HL-60 (cell line): ENCODE measurements at regions not wholly inside any gene's neighbourhood (a gene's known extent, or its start where the extent isn't known, plus 50 kb on each side); places are given as distances from the start of the nearest gene placed in this dataset.

Experiments
- DNase-seq, 2 experiments: peaks; one replicate each; pipeline ENCODE4 v3.0.0-alpha.2; 2010 to 2020; ENCODE audit warnings: low read depth in 1 of 2, low spot score in 1 of 2
- H3K27ac ChIP-seq: fragments of 250-450 bp; sonication (Bioruptor Pico); replicated peaks from 2 replicates; pipeline ENCODE4 v1.5.1; 2020; ENCODE audit warnings: mild to moderate bottlenecking, moderate library complexity
- H3K27me3 ChIP-seq: fragments of 250-450 bp; sonication (Bioruptor Pico); 2 replicates; pipeline ENCODE4 v1.5.1; 2021; ENCODE audit warnings: mild to moderate bottlenecking, moderate library complexity; ENCODE audit not compliant: insufficient read depth, poor library complexity, severe bottlenecking
- H3K4me3 ChIP-seq: replicated peaks from 2 replicates; pipeline ENCODE4 v1.5.1; 2011; ENCODE audit warnings: mild to moderate bottlenecking, control low read depth, low read length; ENCODE audit not compliant: insufficient read depth
- GABPA ChIP-seq: IDR thresholded peaks from 2 replicates; pipeline ENCODE4 v1.6.1; 2012; ENCODE audit warnings: low read depth
- POLR2AphosphoS5 ChIP-seq: IDR thresholded peaks from 2 replicates; pipeline ENCODE4 v1.6.1; 2012; ENCODE audit warnings: low read depth
- SPI1 ChIP-seq: IDR thresholded peaks from 2 replicates; pipeline ENCODE4 v1.6.1; 2012; ENCODE audit warnings: low read depth, mild to moderate bottlenecking, borderline replicate concordance
- TF ChIP-seq, protein P1 (sequence below): IDR thresholded peaks from 2 replicates; pipeline ENCODE4 v1.6.1; 2012; ENCODE audit warnings: low read depth; ENCODE audit not compliant: insufficient replicate concordance
- TF ChIP-seq, protein P2 (sequence below): IDR thresholded peaks from one replicate; pipeline ENCODE4 v1.5.1; 2011; ENCODE audit warnings: low read length, control low read depth, inconsistent platforms; ENCODE audit not compliant: insufficient read depth

DNA sequence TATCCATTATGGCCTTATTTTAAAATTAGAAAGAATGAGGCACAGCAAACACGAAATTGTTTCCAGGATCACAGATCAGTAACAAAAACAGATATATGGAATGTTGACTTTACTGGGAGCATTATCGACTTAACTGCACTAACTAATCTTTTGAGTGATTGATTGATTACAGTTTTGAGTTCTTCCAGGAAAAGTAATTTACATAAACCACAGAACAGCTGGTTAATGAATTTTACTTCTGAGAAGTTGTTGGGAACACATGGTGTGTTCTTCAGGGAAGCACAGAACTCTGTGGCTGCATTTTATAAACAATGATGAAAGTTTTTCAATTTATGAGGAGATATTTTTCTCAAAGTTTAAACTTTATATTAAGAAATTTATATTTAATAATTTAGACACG lies 802.4 kb upstream of the ACO1 start:
- no peak for DNase-seq
- Histone ChIP-seq H3K27ac (no peak overlapping the region), H3K4me3 (no peak overlapping the region), H3K27me3 (no peaks in the 10 kb centered on the region)
- TF ChIP-seq, protein P1, sequence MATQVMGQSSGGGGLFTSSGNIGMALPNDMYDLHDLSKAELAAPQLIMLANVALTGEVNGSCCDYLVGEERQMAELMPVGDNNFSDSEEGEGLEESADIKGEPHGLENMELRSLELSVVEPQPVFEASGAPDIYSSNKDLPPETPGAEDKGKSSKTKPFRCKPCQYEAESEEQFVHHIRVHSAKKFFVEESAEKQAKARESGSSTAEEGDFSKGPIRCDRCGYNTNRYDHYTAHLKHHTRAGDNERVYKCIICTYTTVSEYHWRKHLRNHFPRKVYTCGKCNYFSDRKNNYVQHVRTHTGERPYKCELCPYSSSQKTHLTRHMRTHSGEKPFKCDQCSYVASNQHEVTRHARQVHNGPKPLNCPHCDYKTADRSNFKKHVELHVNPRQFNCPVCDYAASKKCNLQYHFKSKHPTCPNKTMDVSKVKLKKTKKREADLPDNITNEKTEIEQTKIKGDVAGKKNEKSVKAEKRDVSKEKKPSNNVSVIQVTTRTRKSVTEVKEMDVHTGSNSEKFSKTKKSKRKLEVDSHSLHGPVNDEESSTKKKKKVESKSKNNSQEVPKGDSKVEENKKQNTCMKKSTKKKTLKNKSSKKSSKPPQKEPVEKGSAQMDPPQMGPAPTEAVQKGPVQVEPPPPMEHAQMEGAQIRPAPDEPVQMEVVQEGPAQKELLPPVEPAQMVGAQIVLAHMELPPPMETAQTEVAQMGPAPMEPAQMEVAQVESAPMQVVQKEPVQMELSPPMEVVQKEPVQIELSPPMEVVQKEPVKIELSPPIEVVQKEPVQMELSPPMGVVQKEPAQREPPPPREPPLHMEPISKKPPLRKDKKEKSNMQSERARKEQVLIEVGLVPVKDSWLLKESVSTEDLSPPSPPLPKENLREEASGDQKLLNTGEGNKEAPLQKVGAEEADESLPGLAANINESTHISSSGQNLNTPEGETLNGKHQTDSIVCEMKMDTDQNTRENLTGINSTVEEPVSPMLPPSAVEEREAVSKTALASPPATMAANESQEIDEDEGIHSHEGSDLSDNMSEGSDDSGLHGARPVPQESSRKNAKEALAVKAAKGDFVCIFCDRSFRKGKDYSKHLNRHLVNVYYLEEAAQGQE, result no peak
- TF ChIP-seq, protein P2, sequence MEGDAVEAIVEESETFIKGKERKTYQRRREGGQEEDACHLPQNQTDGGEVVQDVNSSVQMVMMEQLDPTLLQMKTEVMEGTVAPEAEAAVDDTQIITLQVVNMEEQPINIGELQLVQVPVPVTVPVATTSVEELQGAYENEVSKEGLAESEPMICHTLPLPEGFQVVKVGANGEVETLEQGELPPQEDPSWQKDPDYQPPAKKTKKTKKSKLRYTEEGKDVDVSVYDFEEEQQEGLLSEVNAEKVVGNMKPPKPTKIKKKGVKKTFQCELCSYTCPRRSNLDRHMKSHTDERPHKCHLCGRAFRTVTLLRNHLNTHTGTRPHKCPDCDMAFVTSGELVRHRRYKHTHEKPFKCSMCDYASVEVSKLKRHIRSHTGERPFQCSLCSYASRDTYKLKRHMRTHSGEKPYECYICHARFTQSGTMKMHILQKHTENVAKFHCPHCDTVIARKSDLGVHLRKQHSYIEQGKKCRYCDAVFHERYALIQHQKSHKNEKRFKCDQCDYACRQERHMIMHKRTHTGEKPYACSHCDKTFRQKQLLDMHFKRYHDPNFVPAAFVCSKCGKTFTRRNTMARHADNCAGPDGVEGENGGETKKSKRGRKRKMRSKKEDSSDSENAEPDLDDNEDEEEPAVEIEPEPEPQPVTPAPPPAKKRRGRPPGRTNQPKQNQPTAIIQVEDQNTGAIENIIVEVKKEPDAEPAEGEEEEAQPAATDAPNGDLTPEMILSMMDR, result no peak
- TF ChIP-seq POLR2AphosphoS5 (no peak), GABPA (no peak), SPI1 (no peak)

DNA sequence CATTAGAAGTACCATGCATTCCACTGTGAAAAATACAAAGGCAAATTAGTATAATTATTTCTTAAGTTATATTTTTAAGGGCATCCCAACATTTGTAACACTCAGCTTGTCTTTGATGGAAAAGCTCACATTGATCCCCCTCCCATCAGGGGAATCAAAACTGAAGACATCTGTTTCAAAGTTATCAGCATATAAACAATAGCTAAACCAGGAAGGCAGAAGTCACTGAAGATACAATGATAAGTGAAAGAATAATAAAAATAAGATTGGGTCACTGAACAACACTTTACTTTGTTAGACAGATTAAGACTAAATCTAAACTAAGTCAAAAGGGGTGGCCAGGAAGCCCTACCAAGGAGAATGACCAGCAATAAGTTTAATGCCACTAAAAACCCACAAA lies 801.9 kb upstream of the ACO1 start:
- Histone ChIP-seq H3K27me3 (no peaks in the 10 kb centered on the region), H3K27ac (no peak overlapping the region), H3K4me3 (no peak overlapping the region)
- TF ChIP-seq, protein P1, result no peak
- TF ChIP-seq, protein P2, result no peak
- TF ChIP-seq SPI1 (no peak), POLR2AphosphoS5 (no peak), GABPA (no peak)
- DNase-seq, result no peak

DNA sequence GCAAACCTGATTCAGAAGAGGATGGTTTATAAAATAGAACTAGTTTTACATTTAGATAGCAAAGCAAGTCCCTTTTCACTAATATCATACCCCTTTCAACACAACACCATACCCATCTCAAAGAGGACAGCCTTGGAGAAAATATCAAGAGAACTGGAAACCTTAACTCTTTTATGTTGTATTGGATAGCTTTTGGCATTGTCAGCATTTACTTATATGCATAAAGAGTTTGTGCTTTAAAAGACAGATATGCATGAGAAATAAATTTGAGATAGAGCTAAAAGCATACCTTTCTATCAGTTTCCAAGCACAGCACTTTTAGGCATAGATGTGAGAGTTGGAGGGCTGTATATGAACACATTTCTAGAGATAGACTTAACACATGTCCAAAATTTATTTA lies 799.3 kb upstream of the ACO1 start:
- no peaks in the 10 kb centered on the region for H3K27me3 ChIP-seq
- TF ChIP-seq, protein P2, result no peak
- no peak for TF ChIP-seq SPI1
- no peak for TF ChIP-seq GABPA
- TF ChIP-seq, protein P1, result no peak
- TF ChIP-seq POLR2AphosphoS5, result no peak
- H3K4me3 ChIP-seq, result no peak overlapping the region
- no peak overlapping the region for H3K27ac ChIP-seq
- no peak for DNase-seq
